C1 segment of cervical spinal cord (tissue), 14 donors: ENCODE measurements at regions not wholly inside any gene's neighbourhood (a gene's known extent, or its start where the extent isn't known, plus 50 kb on each side); places are given as distances from the start of the nearest gene placed in this dataset.

ENCODE experiments used
- DNase-seq, 14 donors: peaks; one replicate each; lab custom pipeline; 2025; lab: John Stamatoyannopoulos, UW

DNA sequence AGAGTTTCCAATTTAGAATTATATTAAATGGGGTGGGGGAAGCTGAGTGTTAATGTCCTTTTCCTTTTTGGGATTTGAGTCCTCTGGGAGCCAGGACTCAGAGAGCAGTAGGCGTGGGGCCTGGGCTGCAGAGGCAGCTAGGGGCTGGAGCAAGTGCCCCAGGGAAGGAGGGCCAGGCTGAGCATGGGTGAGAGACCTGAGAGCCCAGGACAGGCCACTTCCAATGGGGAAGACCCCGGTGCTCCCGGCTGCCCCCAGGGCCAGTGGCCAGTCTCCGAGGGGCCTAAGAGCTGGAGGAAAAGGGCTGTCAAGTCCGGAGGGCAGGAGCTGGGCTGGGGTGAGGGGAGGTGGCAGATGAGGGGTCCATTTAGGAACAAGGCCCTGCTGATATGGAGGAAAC is 371.5 kb downstream of the ZNF536 start:
- no peak for DNase-seq

DNA sequence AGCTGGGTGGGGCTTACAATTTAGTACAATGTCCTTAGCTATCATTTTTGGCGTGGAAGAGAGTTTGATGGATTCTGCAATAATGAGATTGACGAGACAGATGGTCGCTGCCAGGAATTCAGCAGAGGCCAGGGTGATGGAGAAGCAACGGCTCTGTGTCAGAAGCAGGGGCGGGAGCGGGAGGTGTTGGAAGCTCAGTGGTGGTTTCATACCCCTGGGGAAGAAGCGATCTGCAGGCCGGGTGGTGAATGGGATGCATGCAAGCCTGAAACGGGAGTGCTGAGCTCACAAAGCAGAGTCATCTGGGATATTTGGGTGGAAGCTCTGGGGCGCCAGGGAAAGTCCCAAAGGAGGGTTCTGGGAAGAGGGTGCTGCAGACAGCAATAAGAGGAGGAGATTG is 370.8 kb downstream of the ZNF536 start:
- DNase-seq = no peak

DNA sequence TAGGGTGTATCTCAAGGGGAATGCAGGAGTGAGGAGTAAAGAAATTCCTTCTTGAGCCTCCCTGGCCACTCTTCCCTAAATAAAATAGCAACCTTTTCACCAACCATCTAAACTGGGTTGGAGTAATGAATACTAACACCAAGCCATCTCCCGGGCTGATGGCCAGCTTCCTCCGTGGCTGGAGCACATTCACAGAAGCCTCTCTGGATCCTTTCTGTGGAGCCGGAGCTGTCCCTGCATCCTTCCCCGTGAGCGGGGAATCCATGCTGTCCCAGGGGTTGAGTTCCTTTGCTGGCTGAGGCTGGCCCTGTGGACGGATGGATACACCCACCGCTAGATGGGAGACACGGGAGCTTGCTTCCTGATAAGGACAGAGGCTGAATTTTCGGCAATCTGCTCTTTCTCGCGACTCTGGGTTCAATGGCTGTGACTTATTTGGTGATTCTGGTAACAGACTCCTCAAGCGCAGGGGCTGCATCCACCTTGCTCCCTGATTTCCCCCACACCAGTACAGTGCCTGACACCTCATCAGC is 370.3 kb downstream of the ZNF536 start:
- no peak for DNase-seq

DNA sequence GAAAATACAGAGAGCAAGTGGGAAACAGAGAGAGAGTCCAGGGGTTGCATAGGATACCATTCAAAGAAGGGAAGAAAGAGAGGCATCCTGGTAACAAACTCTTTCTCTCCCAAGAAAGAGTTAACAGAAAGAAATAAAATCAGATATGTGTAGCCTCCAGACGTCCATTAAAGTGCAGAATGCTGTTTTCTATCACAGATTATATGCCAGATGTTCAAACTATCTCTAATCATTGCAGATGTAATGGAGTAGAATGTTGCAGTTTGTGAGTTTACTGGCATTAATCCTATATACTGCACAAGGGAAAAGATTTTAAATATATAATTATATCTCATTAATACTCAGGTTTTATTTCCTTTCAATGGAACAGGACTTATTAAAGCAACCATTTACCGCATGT is 369.4 kb downstream of the ZNF536 start:
- no peak for DNase-seq

DNA sequence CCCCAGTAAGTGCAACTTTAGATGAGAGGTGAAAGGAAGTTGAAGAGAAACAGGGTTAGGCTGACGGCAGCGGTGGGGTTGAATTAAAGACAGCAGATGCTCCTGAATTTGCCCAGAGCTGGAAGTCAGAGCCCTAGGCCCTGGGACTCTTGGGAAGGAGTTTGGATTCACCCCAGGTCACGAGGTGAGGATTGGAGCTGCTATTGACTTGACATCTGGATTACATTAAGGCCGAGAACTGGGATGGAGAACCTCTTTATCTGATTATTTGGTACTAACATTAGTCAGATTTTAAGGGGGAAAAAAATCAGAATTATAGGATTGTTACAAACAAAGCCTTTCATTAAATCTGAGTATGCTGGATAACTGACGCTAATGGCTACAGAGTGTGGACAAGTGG is 367.2 kb downstream of the ZNF536 start:
- no peak for DNase-seq

DNA sequence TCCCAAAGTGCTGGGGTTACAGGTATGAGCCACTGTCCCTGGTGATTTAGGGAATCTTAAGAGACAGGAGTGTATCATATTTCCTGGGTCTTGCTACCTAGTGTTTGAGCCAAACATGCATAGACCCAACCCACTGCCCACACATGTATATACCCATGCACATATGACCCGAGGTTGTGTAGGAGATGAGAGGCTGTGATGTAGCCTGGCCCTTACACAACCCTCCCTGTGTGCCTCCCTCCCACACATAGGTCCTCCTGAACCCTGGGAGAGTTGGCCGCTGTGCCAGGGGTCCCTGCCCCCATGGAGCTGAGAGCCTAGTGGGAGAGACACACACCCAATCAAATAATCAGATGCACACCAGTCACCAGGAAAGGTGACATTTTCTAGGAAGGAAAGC is 365.9 kb downstream of the ZNF536 start:
- DNase-seq = no peak

DNA sequence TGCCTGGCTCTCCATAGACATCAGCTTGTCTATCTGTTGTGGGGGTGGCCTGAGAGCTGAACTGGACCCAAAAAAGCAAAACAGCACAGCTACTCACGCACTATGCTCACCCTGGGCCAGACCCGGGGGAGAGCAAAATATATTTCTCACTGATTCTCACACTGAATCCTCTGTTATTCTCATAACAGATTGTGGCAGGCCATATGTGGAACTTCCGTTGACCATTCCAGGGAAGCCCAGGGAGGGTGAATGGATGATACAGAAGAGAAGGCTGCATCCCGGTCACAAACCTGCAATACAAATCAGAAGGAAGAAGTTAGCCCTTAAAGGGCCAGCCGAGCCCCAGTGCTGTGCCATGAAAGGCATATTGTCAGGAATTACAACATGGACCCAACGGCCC is 362.5 kb downstream of the ZNF536 start:
- DNase-seq = no peak

DNA sequence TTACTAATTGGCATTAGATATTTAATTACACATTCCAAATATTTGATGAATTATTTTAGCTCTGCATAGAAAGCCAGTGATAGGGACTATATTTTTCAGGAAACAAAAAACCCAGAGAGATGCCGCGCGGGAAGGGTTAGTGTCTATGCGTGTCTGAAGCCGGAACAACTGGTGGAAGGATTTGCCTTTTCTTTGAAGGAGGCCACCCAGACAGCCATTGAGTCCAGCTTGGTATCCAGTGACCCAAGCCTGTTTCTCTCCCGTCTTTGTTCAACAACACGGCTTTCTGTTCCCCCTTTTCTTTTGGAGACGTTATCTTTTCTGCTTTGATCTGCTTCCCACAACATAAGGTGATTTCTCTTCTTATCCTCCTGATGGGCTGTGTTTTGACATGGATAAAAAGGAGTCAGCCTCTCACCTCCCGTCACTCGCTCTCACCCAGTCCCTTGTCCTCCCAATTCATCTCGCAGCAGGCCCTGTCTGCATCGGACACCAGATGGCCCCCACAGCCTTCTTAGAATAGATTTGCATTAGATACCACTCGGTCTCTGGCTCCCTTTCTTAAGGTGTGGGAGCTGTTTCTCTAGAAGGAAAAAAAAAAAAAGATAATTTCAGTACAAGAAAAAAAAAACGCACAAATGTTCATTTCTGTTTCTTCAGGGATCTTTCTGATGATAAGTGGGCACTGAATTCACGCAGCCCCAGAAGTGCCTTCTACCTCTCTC is 361.8 kb downstream of the ZNF536 start:
- DNase-seq = no peak

DNA sequence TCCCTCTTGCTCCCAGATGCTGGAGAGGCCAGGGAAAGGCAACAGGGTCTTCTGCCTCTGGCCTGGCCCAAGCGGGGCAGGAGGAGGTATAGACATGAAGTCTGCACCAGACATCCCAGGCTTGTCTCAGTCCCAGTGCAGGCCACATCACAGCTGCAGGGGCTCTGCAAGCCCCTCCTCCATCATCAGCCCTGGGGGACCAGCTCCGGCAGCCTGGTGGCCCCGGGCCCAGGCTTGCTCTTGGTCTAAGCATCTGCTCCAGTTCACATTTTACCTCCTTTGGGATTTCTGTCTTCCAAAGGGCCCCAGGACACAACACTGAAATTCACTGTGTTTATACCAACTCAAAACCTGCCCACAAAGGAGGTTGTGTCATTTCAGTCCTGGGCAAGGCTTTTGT is 359.4 kb downstream of the ZNF536 start:
- no peak for DNase-seq

DNA sequence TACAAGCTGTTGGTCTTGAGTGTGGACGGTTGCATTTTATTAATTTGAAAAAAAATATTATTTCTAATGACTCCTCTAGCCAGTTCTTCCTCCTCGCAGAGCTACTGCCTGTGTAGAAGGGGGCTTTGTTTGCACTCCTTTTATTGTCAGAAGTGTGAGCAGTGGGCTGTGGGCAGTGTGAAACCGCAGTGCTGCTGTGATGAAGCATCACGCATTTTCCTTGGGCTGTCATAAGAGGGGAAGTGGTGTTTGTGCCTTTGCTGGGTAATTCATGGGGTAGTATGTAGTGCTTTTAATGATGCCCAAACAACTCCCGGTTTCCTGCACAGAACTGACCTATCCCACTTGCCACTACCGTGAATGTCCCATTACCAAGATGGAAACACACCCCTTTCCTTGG is 357.3 kb downstream of the ZNF536 start:
- no peak for DNase-seq

DNA sequence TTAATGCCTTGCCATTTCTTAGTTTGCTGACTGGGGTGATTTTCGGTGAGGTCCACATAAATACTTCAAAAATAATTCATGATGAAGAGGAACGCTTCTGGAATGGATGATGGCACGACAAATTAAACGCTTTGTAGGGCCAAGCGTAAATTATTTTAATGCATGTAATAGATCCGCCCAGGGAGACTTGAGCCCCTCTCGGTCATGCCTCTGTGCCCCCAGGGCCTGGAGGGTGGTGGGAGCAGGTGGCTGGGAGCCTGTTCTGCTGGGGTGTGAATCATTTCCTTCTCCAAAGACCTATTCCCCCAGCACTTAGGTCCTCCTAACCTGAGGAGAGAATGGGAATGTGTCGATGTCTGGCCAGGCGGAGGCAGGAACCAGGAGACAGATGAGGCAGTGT is 350.6 kb downstream of the ZNF536 start:
- DNase-seq = no peak

DNA sequence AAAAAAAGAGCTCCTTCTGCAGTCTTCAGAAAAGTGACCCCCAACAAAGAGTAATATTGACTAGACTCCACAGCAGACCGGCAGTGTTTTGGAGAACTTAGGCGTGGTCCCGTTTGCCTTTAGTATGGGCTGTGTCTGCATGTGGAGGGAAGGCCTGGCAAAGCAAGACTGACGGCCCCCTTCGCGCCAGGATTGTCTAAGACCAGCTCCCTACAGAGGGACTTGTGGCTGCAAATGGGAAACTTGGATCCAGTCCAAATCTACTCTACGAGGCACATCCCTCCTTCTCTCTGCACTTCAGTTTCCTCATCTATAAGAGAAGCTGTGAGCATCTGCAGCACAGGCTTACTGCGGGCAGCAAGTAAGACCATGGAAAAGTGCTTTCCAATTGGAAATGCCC is 350.0 kb downstream of the ZNF536 start:
- DNase-seq = no peak

DNA sequence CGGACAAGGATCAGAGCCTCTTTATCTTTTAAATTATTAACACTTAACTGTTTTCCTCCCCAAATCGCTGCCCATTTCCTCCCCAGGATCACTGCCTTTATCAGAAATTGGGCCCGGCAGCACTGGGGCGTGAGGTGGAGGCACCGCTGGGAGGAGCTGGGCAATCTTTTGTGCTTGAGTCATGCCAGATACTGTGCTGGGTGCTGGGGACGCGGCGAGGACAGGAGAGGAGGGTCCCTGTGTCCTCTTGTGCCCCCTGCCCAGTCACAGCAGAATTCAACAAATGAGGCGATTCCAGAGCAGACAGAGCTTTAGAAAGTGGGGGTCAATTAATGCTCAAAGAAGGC is 347.8 kb downstream of the ZNF536 start:
- peak in 1 of 14 donors; percentile 27 for DNase-seq

DNA sequence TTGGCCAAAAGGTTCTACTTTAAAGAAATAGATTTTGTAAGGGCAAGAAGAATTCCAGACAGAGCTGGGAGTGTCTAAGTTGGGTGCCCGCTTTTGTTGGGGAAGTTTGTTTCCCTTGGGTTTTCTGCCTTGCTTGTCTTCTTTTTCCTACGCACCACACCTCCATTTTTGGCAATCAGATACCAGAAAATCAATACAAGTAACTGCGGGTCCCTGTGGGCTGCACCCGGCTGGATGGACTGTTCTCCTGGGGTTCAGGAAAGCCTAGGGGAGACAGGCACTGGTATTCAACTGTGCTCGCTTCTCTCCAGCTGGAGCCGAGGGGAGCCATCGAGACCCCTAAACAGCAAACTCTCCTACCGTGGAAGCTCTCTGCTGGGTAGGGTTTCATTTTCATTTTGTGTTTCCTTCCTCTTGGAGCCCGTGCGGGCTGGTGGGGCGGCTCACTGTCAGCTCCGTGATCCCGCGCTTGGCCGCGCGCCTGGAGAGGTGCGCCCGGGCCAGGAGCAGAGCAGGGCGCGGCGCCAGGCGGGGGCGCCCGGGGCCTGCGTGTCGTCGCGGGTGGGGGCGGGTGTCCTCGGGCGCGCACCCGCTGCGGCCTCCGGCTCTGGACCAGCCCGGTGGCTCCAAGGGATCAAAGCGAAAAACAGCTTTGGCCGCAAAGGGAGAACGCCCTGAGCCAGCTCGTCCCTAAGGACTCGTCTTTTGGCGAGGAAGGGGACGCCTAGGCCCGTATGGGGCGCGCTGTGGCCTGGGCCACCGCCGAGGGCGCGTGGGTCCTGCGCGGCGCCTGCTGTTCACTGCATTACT is 347.2 kb downstream of the ZNF536 start:
- DNase-seq = peak in 9 of 14 donors; percentile 2 to 55 (median 23)

DNA sequence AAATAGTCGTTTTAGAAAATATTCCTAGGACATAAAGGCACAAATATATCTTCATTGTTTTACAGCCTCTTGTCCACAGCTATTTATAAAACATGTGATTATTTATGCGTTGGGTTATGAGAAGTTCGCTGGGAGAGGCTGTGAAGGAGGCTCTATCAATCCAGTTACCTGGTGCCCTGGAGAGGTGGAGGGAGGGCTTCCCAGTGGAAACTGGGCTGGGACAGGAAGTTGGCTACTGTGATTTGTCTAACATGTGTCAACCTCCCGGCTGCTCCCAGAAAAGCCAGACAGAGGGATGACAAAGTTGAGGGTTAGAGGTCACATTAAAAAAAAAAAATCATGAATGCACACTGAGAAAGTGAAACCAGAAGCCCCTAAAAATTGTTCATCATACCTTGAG is 346.5 kb downstream of the ZNF536 start:
- no peak for DNase-seq

DNA sequence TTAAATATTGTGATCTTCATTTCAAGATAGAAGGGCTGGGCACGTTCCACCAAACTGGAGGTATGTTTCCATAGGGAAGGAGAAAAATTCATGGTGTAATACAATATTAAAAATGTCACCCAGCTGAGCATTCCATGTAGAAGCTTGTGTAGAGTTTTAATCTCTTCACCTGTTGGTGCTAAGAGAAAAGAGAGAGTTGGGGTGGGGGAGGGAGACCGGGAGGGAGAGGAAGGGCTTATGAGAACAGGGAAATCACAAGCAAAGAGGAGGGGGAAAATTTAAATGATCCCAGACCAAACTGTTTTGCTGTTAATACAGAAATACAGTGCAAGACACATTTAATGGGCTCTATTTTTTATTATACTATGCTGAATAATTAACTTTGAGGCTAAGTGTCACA is 345.8 kb downstream of the ZNF536 start:
- no peak for DNase-seq

DNA sequence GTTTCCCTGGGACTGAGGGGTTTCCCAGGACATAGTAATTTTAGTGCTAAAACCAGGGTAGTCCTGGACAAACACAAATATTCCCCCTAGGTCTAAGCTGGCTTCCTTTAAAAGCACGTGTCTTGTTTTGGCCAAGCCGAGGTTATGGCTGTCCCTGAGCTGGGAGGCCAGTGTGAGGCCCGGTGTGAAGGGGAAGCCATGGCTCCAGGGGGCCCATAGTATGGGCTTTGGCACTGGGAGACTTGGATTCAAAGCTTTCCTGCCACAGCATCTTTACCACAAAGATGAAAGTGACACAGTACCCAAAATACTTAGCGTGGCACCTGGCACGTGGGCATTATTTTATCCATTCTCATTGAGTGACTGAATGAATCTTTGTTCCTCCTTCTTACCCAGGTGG is 345.2 kb downstream of the ZNF536 start:
- no peak for DNase-seq

DNA sequence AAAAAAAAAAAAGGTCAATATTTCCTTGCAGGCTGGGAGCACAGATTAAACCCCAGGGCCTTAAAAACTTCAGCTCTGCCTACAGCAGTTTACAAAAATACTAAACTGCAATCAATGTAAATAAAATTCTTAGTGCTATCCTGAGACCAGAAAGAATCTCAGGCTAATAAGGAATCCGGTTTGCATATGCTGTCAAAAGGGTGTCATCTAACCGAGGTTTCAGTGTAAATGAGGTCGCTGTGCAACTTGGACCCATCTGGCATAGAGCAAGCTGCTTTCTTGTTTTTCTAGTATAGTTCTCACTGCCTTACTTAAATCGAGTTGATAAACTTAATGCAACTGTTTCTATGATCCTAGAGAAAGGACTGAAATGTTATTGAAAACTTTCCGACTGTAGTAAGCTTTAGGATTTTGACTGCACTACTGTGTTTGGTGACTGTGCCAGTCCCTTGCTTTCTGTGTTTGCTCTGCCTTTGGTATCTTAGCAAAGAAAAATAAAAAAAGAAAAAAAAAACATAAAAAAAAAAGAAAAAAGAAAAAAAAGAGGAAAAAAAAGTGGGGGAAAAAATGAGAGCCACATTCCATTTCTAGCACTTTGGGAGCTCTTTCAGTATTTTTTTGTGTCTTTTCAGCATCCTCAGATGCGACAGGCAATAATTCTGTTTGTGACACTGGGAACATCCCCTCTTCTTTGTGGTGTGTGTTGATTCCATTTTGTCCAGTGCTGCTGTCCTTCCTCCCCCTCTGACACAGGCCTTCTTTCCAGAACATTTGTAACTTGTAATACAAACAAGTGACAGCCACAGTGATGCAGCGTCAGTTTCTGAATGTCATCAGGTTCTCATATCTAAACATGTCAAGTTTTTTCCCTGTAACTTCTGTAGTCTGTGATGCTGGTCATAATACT is 340.5 kb downstream of the ZNF536 start:
- DNase-seq = no peak

DNA sequence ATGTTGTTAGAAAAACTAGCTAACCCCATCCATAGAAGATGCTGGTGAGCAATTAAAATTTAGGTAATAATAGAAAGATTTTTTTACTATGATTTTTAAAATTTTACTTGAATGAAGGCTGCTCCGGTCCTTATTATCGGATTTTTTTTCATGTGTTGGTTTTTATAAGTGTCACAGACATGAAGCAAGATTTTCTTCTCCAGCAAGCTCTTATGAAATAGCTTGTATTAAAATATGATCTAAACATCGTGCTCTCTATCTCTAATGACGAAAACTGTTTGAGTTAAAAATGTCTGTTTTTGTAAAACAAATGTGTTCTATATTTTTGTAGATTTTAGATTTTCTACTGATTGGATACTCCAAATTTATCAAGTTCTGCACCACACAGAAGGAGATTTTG is 339.6 kb downstream of the ZNF536 start:
- no peak for DNase-seq

DNA sequence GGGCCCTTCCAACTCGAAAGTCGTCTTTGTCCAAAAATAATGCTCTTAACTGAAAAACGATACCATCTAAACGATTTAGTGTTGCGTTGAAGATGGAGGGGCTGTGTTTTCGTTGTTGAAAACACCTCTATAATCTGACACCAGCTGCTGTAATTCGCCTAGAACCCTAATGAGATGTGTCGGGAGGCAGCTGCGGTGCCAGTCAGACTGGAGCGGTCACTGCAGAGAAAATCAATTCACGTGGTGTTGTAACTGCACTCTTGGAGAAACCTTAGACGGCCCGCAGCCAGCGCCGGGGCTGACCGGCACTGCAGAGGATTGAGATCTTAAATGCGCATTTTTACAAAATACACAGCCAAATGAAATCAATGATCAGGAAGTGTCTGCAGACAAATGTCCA is 339.1 kb downstream of the ZNF536 start:
- DNase-seq = peak in 1 of 14 donors; percentile 7

DNA sequence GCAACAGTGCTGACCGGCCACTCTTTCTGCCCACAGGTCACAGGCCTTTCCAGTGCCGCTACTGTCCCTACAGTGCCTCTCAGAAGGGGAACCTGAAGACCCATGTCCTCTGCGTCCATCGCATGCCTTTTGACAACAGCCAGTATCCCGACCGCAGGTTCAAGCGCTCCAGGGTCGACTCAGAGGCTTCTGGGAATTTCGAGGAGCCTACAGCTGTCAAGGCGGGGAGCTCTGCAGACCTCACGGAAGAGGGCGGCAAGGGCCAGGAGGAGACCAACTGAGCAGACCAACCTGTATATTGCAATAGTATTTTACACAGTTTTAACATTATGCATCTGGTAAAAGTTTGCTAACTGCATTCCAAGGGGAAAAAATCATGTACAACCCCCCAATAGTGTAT is 338.5 kb downstream of the ZNF536 start:
- no peak for DNase-seq
